HG03442 (cell line): ENCODE measurements at regions not wholly inside any gene's neighbourhood (a gene's known extent, or its start where the extent isn't known, plus 50 kb on each side); places are given as distances from the start of the nearest gene placed in this dataset.

ENCODE experiments used
- ATAC-seq: cut with Tn5 transposase; IDR thresholded peaks from one replicate; pipeline ENCODE4 v1.9.1; 2021; ENCODE audit warnings: mild to moderate bottlenecking, moderate library complexity; ENCODE audit not compliant: unreplicated experiment

- no peak for ATAC-seq
Measured at GRCh38 chr15:55031727-55032126, 165.0 kb downstream of the RSL24D1 start.

DNA sequence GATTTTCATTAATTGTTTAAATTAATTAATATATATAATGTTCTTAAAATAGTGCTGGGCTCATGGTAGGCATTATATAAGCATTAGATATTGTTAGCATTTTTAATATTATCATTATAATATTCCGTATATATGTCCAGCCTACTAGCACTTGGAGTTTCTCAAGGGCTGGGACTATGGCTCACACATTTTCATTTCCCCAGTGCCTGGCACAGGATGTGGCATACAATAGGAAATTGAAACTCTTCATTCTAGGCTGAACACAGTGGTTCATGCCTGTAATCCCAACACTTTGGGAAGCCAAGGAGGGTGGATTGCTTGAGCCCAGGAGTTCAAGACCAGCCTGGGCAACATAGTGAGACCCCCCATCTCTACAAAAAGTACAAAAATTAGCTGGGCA lies 170.4 kb downstream of the RSL24D1 start:
- no peak for ATAC-seq

DNA sequence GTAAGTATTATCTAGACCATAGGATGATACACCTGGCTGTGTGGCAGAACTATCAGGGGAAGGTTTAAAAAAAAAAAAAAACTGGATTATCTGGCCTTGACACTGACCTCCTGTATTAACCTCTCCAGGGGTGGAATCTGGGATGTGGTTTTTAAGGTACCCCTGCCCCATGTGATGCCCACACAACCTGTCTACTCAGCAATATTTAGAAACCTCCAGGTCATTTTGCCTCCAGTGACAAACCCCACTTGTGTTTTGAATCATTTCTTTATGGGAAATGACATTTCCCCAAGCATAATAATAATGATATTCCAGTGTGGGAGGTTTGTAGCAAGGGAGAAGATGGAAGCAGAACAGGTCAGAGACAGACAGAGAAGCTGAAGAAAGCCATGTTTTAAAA lies 179.1 kb downstream of the RSL24D1 start:
- ATAC-seq: no peak

GRCh38 chr15:55016225-55016624 lies 180.5 kb downstream of the RSL24D1 start:
- no peak for ATAC-seq

- ATAC-seq: no peak
Measured at GRCh38 chr15:55015093-55015445, 181.7 kb downstream of the RSL24D1 start.

GRCh38 chr15:55014391-55015092 lies 182.2 kb downstream of the RSL24D1 start:
- no peak for ATAC-seq

DNA sequence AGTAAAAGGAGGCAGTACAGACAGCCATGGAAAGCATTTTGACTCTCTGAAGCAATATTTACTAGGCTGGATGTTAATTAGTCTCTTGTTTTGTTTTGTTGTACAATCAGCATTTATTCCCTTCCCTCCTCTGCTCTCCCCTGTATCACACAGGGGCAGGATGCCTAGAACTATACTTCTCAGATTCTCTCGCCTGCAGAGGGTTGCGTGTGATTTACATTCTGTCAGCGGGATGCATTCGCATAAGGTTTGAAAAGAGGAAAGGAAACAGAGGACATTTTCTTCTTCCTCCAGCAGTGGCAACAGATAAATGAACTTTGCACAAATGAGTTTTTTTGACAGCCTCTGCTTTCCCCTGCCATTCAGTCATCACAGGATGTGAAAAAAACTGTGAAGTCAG lies 188.3 kb downstream of the RSL24D1 start:
- ATAC-seq: no peak

GRCh38 chr15:55007561-55007960 lies 189.2 kb downstream of the RSL24D1 start:
- ATAC-seq: no peak

GRCh38 chr15:55005679-55006078 lies 191.1 kb downstream of the RSL24D1 start:
- no peak for ATAC-seq

GRCh38 chr15:55003965-55004873 lies 192.5 kb downstream of the RSL24D1 start:
- ATAC-seq: no peak

DNA sequence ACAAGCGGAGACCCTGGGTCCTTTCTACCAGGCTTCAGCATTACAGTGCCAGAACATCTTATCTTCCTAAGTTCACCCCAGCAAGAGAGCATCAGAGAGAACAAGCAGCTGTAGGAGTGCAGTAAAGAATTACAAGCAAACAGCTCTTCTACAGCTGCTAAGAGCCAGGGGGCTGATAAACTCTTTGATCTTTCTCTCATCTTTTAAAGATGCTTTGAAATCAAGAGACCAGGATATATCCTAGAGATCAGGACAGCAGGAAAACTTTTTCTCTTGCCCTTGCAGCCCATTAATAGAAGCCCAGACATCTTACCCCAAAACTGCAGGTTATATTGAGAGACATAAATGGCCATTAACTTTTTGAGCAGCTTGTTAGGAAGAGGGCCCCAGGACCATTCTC lies 198.1 kb downstream of the RSL24D1 start:
- no peak for ATAC-seq

DNA sequence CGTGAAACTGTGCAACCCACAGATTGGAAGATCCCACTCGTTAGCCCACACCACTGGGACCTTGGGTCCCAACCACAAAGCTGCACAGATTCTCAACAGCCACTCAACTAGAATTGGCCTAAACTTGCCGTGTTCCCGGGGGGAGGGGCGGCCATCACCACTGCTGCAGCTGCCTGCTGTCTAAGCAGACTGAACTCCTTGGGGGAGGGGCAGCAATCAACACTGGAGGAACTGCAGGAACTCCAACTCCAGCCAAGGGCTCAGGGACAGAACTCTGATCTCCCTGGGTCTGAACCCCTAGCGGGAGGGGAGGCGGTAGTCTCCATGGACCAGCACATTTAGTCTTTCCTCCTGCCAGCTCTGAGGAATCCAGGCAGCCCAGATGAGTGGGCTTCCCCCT lies 205.9 kb downstream of the RSL24D1 start:
- ATAC-seq: no peak

- no peak for ATAC-seq
Measured at GRCh38 chr15:54987881-54988280, 208.9 kb downstream of the RSL24D1 start.

DNA sequence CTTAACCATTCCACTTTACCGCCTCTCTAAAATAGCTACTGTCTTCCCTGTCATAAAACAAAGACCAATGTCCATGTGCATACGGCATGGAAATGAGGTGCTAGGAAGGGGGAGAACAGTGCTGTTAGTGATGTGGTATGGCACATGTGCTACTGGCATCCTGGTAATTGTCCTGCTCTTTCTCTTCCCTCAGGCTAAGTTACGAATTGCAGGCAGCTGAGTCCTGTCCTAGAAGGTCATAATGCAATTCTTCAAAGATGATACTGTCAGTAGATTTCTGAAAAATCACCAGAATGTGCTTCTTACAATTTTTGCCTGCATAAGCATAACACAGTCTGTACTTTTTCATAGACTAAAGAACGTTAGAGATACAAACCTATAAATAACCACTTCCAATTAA lies 216.8 kb downstream of the RSL24D1 start:
- ATAC-seq: no peak

DNA sequence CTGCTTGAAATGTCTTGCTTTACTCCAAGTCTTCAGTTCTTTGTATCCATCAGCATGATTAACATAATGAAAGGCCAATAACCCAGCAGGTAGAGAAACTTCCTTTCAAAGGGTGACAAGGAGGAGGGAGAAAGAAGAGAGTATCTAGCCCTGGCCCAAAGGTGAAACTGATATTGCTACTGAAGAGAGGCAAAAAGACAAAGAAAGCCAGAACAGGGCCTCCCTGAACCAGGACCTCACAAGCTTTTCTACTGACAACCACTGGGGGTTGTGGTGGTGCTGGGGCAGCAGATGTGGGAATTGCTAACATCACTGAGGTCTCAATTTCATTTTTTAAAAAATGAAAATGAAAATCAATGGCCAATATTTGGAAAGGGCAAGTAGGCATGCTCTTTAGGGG lies 234.1 kb downstream of the RSL24D1 start:
- ATAC-seq: no peak

DNA sequence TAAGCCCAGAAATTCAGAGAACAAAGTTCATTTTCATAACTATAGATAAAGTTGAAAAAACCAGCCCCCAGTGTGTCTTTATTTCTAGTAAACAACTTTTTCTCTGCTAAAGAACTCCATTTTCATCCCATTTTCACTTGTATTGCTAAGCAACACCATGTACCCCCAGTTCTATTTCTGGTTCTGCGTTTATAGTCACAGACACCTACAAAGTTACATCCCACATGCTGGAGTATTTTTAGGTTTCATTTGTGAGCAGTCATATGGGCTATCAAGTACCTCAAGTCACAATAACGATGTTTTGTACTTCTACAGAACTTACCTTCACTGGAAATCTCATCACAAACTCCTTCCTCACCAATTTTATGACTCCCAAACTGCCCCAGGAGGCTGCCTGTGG lies 236.5 kb downstream of the RSL24D1 start:
- ATAC-seq: no peak

GRCh38 chr15:54941417-54941816 lies 255.3 kb downstream of the RSL24D1 start:
- ATAC-seq: no peak

GRCh38 chr15:54917312-54917711 lies 279.4 kb downstream of the RSL24D1 start:
- ATAC-seq: no peak

DNA sequence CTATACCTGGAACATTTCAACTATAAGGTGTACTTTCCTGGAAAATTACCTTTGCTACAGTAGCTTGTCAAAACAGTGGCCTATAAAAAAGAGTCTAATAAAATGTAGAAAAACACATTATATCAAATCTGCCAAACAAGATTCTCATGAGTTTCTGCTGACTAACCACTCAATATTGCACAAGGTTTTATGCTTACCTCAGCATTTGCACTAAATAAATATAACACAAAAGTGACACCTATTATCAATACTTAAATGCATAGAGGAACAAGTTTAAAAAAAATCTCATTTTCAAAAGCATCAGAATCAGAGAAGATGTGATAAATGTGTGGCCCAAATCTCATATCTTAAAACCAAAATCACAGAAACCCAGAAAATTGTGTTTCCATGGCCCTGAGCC lies 281.4 kb downstream of the RSL24D1 start:
- ATAC-seq: no peak

- ATAC-seq: no peak
Measured at GRCh38 chr15:54884312-54884711, 312.4 kb downstream of the RSL24D1 start.

DNA sequence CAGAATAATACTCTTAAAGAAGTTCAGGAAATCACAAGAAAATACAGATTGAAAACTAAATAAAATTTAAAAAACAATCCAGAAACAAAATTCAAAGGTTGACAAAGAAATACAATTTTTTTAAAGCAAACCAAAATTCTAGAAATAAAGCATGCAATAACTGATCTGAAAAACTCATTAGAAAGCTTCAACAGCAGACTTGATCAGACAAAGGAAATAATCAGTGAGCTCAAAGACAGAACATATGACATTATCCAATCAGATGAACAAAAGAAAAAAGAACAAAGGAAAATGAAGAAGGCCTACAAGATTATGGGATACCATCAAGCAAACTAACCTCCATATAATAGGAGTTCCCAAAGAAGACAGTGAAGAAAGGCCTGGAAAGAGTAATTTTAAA lies 336.8 kb downstream of the RSL24D1 start:
- no peak for ATAC-seq

GRCh38 chr15:54854667-54855066 lies 342.1 kb downstream of the RSL24D1 start:
- ATAC-seq: no peak
